ENCODE measurements at regions not wholly inside any gene's neighbourhood (a gene's known extent, or its start where the extent isn't known, plus 50 kb on each side); places are given as distances from the start of the nearest gene placed in this dataset.

DNA sequence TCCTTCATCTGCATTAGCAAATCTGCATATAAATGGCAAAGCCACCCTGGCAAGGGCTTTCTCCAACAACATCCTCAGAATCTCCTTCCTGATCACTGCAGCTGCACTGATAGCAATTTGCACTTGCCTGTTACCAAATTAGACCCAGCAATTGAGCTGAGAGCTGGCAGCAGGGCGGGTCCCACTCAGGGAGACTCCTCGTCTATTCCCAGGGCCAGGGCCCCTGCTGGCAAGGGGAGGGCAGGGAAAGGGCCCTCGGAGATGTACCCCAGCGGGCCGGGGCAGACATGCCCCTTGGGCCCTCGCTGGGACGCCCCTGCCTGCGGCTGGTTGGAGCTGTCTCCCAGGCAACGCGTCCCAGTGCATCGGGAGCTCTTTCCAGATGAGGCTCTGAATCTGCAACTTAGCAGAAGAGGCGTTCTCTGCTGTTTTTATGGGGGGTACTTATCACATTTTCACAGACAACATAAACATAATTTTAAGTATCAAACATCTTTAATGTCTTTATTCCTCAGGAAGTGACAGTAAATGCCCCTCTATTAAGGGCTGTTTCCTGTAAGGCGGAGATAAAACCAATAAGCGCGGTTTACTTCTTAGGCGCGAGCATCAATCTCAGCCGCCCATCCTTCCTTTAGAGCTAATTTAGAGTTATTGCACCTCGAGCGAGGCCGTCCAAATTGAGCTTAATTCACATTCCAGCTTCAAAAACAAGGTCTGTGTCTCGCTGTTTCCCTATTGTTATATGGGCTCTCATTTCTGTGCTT lies 249.0 kb upstream of the PPP2R2D start:
- no peak for DNase-seq (ENCODE audit: low spot score)
- TF ChIP-seq, protein P1, sequence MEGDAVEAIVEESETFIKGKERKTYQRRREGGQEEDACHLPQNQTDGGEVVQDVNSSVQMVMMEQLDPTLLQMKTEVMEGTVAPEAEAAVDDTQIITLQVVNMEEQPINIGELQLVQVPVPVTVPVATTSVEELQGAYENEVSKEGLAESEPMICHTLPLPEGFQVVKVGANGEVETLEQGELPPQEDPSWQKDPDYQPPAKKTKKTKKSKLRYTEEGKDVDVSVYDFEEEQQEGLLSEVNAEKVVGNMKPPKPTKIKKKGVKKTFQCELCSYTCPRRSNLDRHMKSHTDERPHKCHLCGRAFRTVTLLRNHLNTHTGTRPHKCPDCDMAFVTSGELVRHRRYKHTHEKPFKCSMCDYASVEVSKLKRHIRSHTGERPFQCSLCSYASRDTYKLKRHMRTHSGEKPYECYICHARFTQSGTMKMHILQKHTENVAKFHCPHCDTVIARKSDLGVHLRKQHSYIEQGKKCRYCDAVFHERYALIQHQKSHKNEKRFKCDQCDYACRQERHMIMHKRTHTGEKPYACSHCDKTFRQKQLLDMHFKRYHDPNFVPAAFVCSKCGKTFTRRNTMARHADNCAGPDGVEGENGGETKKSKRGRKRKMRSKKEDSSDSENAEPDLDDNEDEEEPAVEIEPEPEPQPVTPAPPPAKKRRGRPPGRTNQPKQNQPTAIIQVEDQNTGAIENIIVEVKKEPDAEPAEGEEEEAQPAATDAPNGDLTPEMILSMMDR (IDR thresholded peaks at IDR 0.05; ENCODE audit: extremely low read depth, missing control alignments), result no peak

DNA sequence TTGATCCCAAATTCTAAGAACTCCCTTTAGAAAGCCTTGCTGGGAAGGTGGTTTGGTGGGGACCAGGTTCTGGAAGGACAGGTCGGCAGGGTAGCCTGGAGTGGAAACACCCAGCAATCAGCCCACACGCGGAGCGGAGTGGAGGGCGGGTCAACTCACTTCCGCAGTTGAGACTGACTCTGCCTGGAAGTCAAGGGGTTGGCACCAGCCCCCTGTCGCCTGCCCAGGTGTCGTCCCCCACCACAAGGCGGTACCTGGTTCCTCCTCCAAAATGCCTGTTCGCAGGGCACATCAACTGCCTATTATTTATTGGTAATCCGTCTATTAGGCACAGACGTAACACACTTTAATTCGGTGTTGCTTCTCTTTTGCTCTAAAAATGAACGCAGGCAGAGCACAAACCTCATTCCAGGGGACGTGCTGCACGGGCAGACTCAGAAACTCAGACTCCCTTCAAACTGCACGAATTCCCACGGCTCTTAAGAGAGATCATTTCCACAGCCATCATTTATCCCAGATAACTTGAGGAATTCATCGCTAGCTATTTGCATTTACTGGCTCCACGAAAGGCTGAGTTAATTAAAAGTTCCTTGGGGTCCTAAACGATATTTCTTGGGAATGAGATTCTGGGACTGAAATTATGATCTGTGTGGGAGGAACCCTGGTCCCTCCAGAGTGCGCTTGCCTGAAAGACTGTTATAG lies 248.2 kb upstream of the PPP2R2D start:
- TF ChIP-seq, protein P1 (IDR thresholded peaks at IDR 0.05; ENCODE audit: extremely low read depth, missing control alignments), result no peak
- no peak for DNase-seq (ENCODE audit: low spot score)

DNA sequence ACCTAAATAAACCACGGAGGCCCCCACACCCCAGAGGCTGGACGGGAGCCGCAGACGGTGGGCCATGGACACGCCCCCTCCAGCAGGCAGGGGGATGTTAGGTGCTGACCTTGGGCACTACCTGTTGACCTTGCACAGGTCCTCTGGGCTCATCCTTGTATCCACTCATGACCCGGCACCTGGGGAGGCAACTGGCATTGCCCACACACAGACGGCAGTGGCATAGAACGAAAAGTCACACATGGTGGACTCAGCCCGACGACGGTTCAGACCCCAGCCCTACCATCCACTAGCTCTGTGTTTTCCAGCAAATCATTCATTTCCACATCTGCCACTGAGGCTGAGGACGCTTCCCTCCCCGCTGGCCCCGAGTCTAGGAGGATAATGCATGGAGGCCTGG lies 247.7 kb upstream of the PPP2R2D start:
- TF ChIP-seq, protein P1 (IDR thresholded peaks at IDR 0.05; ENCODE audit: extremely low read depth, missing control alignments), result no peak
- no peak for DNase-seq (ENCODE audit: low spot score)

DNA sequence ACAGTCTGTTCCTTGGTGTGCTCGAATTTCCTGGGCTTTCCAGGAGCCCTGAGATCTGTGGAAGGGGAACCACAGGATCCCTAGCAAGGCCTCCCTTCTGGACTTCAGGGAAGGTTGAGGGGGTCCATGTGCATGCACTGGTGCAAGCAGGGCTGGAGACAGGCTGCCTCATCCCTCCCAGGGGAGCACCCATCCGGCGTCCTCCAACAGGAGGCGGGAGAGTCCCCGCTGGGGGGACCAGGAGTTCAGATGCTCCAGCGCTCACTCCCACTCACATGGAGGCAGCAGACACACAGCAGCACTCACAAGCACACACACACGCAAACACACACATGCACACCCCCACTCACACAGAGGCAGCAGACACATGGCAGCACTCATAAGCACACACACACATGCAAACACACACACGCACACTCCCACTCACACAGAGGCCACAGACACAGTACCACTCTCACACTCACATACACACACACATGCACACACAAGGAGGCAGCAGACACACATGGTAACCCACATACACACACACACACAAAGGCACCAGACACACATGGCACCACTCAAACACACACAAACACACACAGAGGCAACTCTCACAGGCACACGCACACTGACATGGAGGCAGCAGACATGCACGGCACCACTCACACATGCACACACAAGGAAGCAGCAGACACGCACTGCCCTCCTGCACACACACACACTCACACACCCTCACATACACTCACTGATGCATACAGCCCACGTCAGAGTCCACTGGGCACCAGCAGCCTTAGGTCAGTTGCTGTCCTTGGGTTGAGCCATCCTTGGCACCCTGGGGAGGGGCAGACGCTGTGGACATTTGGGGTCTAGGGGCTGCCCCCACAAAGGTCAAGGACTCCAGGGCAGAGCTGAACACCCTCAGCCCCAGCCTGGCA lies 247.0 kb upstream of the PPP2R2D start:
- TF ChIP-seq, protein P1 (IDR thresholded peaks at IDR 0.05; ENCODE audit: extremely low read depth, missing control alignments), result no peak

DNA sequence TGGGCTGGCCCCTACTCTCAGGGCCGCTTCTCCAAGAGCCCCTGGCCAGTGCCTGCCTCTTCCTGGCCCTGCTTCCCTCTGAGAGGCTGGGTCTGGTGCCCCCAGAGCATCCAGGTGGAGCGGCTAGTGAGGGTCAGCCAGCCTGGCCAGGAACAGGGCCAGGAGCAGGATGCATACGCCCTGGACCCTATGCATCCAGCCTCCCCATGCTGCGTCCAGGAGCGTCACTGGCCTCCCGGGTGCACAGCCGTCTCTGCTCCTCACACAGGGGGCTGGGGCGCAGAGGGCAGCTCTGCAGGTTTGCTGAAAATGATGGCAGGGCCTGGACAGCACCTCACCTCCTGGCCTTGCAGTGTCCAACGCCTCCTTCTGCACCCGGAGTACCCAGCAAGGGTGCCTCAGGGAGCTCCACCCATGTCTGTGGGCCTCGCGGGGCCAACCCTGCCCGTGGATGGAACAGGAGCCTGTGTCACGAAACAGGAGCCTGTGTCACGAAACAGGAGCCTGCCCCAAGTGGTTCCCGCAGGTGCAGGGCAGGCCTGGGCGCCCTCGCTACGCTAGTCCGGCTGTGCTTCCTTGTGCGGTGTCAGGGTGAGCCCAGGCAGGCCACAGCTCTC lies 246.2 kb upstream of the PPP2R2D start:
- no peak for DNase-seq (ENCODE audit: low spot score)
- TF ChIP-seq, protein P1 (IDR thresholded peaks at IDR 0.05; ENCODE audit: extremely low read depth, missing control alignments), result no peak

More for the DNA sequence above, 247.0 kb upstream of the PPP2R2D start:
- no peak for DNase-seq (ENCODE audit: low spot score)

DNA sequence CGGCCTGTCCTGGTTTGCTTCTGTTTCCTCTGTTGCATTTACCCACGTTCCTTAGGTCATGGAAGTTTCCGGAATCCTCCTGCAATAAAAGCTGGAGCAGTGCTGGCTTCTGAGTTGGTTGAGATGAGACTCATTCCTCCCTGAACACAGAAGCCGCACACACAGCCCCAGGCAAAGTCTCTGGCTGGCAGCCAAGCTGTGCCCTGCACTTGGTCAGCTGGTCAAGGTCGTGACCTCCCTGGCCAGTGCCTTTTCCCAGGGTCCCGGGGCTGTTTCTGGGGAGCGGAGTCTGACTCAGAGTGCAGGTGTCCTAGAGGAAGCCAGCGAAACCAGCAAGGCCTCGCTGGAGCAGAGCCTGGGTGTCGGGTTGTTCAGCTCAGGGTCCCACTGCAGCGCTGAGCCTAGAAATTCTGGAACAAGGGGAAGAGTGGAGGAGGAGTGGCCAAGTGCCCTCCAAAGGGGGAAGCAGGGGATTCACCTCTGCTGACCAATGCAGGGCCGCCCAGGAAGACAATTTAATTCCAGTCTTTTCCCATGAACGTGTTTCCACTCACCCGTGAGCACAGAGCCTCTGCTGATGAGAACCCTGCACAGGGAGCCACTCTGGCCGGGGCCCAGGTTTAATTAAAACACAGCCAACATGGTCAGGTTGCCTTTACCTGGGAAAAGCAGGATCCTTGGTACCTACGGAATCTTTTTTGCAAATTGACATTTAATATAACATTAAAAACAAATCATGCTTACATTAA lies 245.5 kb upstream of the PPP2R2D start:
- no peak for DNase-seq (ENCODE audit: low spot score)
- TF ChIP-seq, protein P1 (IDR thresholded peaks at IDR 0.05; ENCODE audit: extremely low read depth, missing control alignments), result no peak
